ENCODE measurements at regions not wholly inside any gene's neighbourhood (a gene's known extent, or its start where the extent isn't known, plus 50 kb on each side); places are given as distances from the start of the nearest gene placed in this dataset.

DNA sequence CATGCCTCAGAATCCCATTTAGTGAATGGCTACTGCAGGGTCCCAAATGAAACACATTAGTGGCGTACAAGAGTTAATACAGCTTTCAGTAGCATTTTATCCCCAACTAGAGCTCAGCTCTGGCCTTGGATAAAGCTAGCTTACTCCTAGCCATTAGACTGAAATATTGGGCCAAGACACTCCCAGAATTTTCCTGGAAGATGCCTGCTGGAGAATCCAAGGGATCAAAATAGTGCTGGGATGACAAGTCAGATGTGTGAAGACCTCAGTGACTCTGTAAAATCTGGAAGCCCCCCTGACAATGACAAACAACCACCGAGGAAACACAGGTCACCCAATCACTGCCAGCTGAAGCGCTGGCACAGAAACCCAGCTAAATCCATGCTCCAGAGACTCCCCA lies 303.1 kb upstream of the SORL1-AS1 start:
- in situ Hi-C loops (cut with MboI; ENCODE audit: low pct_ligation_motif_present in 1 of 4, low pct_unique_long_range_greater_than_20kb in 1 of 4, low sequenced_read_pairs in 3 of 4), result no loop called here
- H3K4me1 ChIP-seq, result peaks cover 0 to 4% (median 0%) of the 10 kb centered on the region in 4 donors
- DNase-seq, result no peak
- no peaks in the 10 kb centered on the region for H3K27me3 ChIP-seq
- intact Hi-C loops (cut with DNase I; ENCODE audit: low total_unique reads), result no loop called here
- H3K27ac ChIP-seq, result no peak overlapping the region
- WGBS, 2 donors (ENCODE audit: low coverage in 1 of 2), result 40 to 57% methylated on average over 2 to 3 of the region's 3 CpGs
- H3K36me3 ChIP-seq, result no peaks in the 10 kb centered on the region
- H3K9me3 ChIP-seq, result no peaks in the 10 kb centered on the region
- no peak overlapping the region for H3K4me3 ChIP-seq
- no peak for TF ChIP-seq POLR2A (IDR thresholded peaks at IDR 0.05)
- no peak for TF ChIP-seq POLR2AphosphoS5 (IDR thresholded peaks at IDR 0.05)

DNA sequence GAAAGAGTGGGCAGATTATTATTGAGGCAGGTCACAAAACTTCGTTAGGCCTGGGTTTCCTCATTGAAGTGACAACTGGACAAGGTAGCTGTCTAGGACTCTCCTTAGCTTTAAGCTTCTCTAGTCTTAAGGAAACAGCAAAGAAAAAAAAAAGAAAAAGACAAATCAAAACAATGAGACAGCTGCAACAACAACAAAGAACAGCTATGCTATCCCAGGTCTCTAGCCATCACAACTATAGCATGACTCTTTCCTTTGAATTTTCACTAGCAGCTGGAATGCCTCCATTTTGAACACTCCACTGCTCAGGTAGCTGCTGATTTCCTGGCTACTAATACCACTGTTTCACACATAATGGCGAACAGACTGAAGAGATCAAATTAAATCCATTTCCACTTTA lies 302.4 kb upstream of the SORL1-AS1 start:
- Histone ChIP-seq H3K9me3 (no peaks in the 10 kb centered on the region), H3K36me3 (no peaks in the 10 kb centered on the region), H3K27ac (no peak overlapping the region), H3K4me3 (no peak overlapping the region), H3K4me1 (peaks cover 0 to 4% (median 0%) of the 10 kb centered on the region in 4 donors), H3K27me3 (no peaks in the 10 kb centered on the region)
- WGBS, 2 donors (ENCODE audit: low coverage in 1 of 2), result 55 to 56% methylated on average over 2 of the region's 2 CpGs
- in situ Hi-C loops (cut with MboI; ENCODE audit: low pct_ligation_motif_present in 1 of 4, low pct_unique_long_range_greater_than_20kb in 1 of 4, low sequenced_read_pairs in 3 of 4), result no loop called here
- no peak for DNase-seq
- TF ChIP-seq, protein P1, sequence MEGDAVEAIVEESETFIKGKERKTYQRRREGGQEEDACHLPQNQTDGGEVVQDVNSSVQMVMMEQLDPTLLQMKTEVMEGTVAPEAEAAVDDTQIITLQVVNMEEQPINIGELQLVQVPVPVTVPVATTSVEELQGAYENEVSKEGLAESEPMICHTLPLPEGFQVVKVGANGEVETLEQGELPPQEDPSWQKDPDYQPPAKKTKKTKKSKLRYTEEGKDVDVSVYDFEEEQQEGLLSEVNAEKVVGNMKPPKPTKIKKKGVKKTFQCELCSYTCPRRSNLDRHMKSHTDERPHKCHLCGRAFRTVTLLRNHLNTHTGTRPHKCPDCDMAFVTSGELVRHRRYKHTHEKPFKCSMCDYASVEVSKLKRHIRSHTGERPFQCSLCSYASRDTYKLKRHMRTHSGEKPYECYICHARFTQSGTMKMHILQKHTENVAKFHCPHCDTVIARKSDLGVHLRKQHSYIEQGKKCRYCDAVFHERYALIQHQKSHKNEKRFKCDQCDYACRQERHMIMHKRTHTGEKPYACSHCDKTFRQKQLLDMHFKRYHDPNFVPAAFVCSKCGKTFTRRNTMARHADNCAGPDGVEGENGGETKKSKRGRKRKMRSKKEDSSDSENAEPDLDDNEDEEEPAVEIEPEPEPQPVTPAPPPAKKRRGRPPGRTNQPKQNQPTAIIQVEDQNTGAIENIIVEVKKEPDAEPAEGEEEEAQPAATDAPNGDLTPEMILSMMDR (IDR thresholded peaks at IDR 0.05), result no peak
- intact Hi-C loops (cut with DNase I; ENCODE audit: low total_unique reads), result no loop called here

DNA sequence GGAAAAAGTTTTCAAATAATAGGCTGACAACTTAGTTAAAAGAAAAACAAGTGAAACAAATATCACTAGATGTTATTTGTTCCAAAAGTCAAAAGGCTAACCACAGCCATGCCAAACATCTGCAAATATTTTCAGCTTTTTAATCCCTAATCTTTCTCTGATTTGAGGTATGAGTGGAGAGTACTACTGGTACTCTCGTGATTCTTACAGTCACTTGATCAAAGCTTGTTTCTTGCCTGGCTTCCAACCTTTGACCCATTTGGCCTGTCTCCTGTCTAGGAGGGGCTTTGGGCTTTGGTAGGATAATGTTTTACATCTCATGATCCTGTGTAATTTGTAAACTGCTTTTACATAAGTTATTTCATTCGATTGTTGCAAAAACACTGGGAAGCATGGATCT lies 301.8 kb upstream of the SORL1-AS1 start:
- in situ Hi-C loops (cut with MboI; ENCODE audit: low pct_ligation_motif_present in 1 of 4, low pct_unique_long_range_greater_than_20kb in 1 of 4, low sequenced_read_pairs in 3 of 4), result no loop called here
- H3K27ac ChIP-seq, result no peak overlapping the region

DNA sequence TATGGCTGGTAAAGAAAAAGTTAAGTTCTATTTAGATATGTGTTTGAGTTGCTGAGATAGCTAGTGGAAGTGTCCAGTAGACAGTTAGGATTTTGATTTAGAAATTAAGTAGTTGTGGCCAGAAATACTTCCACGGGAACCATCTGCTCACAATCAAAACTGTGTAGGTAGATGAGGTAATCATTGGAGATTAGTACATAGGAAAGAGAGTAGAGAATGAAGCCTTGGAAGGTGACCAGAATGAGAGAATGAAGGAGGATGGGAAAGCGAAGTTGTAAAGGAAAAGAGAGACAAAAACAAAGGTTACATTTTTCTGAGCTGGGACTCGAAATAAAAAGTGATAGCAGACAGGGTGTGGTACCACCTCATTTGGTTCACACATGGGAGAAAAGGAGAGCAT lies 296.9 kb upstream of the SORL1-AS1 start:
- H3K27me3 ChIP-seq, result no peaks in the 10 kb centered on the region
- no peaks in the 10 kb centered on the region for H3K9me3 ChIP-seq
- H3K36me3 ChIP-seq, result no peaks in the 10 kb centered on the region
- intact Hi-C loops (cut with DNase I; ENCODE audit: low total_unique reads) (no loop called here), in situ Hi-C loops (cut with MboI; ENCODE audit: low pct_ligation_motif_present in 1 of 4, low pct_unique_long_range_greater_than_20kb in 1 of 4, low sequenced_read_pairs in 3 of 4) (no loop called here)
- TF ChIP-seq, protein P1 (IDR thresholded peaks at IDR 0.05), result no peak
- TF ChIP-seq POLR2A (IDR thresholded peaks at IDR 0.05) (no peak), EP300 (IDR thresholded peaks at IDR 0.05; ENCODE audit: low read depth) (no peak), POLR2AphosphoS5 (IDR thresholded peaks at IDR 0.05) (no peak)
- peaks cover 0 to under 1% (median 0%) of the 10 kb centered on the region in 4 donors for H3K4me1 ChIP-seq
- 46 to 53% methylated on average over 3 of the region's 3 CpGs for WGBS, 2 donors (ENCODE audit: low coverage in 1 of 2)
- no peak for DNase-seq
- no peak overlapping the region for H3K27ac ChIP-seq
- H3K4me3 ChIP-seq, result no peak overlapping the region

More for the DNA sequence above, 301.8 kb upstream of the SORL1-AS1 start:
- H3K4me1 ChIP-seq, result peaks cover 0 to 4% (median 0%) of the 10 kb centered on the region in 4 donors
- H3K9me3 ChIP-seq, result no peaks in the 10 kb centered on the region
- DNase-seq, result no peak
- H3K27me3 ChIP-seq, result no peaks in the 10 kb centered on the region
- no peaks in the 10 kb centered on the region for H3K36me3 ChIP-seq
- TF ChIP-seq EP300 (IDR thresholded peaks at IDR 0.05; ENCODE audit: low read depth) (no peak), POLR2AphosphoS5 (IDR thresholded peaks at IDR 0.05) (no peak), POLR2A (IDR thresholded peaks at IDR 0.05) (no peak)
- TF ChIP-seq, protein P1 (IDR thresholded peaks at IDR 0.05), result no peak
- no peak overlapping the region for H3K4me3 ChIP-seq
- intact Hi-C loops (cut with DNase I; ENCODE audit: low total_unique reads), result no loop called here
- 21 to 33% methylated on average over 2 of the region's 2 CpGs for WGBS, 2 donors (ENCODE audit: low coverage in 1 of 2)

DNA sequence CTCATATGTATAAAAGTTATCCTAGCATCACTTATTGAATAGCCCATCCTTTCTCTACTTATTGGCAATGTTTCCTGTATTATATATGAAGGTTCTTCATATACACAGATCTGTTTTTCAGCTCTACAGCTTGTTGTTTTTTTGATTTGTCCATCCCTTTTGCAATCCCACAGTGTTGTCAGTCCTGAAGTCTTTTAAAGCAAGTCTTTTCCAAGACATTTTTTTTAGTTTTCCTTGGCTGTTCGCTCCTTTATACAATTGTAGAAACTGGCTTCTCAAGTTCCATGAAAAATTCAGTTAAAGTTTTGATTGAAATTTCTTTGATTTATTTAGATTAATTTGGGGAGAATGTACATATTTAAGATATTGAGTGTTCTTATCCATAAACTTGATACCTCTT lies 295.3 kb upstream of the SORL1-AS1 start:
- no peak overlapping the region for H3K4me3 ChIP-seq
- WGBS, 2 donors (ENCODE audit: low coverage in 1 of 2), result 83 to 89% methylated on average over 1 of the region's 1 CpG
- DNase-seq, result no peak
- H3K36me3 ChIP-seq, result no peaks in the 10 kb centered on the region
- H3K9me3 ChIP-seq, result no peaks in the 10 kb centered on the region
- in situ Hi-C loops (cut with MboI; ENCODE audit: low pct_ligation_motif_present in 1 of 4, low pct_unique_long_range_greater_than_20kb in 1 of 4, low sequenced_read_pairs in 3 of 4) (no loop called here), intact Hi-C loops (cut with DNase I; ENCODE audit: low total_unique reads) (no loop called here)
- no peak overlapping the region for H3K27ac ChIP-seq
- no peaks in the 10 kb centered on the region for H3K4me1 ChIP-seq
- TF ChIP-seq POLR2A (IDR thresholded peaks at IDR 0.05) (no peak), POLR2AphosphoS5 (IDR thresholded peaks at IDR 0.05) (no peak), EP300 (IDR thresholded peaks at IDR 0.05; ENCODE audit: low read depth) (no peak)
- TF ChIP-seq, protein P1 (IDR thresholded peaks at IDR 0.05), result no peak
- H3K27me3 ChIP-seq, result no peaks in the 10 kb centered on the region

Measured in transverse colon (tissue), 4 donors.